D721Med (cell line): ENCODE measurements at regions not wholly inside any gene's neighbourhood (a gene's known extent, or its start where the extent isn't known, plus 50 kb on each side); places are given as distances from the start of the nearest gene placed in this dataset.
"Not testable (repeated sequence)": the region's sequence is repeated elsewhere in the genome, so short reads cannot be mapped to it uniquely, and the experiment has no call there.

Experiments
- DNase-seq: peaks from one replicate; pipeline ENCODE4 v3.0.0; 2011; ENCODE audit warnings: low spot score; ENCODE audit not compliant: insufficient read length
- FAIRE-seq: peaks from 2 replicates; lab custom pipeline; 2011; peaks lifted over from hg19 to GRCh38; lab: Jason Lieb, UNC
- CTCF ChIP-seq: IDR thresholded peaks from 2 replicates; pipeline ENCODE4 v1.5.1; 2012; ENCODE audit warnings: mild to moderate bottlenecking, control low read depth; ENCODE audit not compliant: insufficient read depth; ENCODE audit errors: missing control alignments

- no peak for TF ChIP-seq CTCF
- DNase-seq (no peak), FAIRE-seq (no peak)
These were observed 222.6 kb downstream of the MREG start for GRCh38 chr2:215790523-215791421.

- TF ChIP-seq CTCF = no peak
- DNase-seq (no peak), FAIRE-seq (no peak)
These were observed 225.7 kb downstream of the MREG start for GRCh38 chr2:215787565-215788178.

GRCh38 chr2:215787025-215787424 lies 226.3 kb downstream of the MREG start:
- FAIRE-seq (no peak), DNase-seq (no peak)
- no peak for TF ChIP-seq CTCF

- no peak for DNase-seq
- TF ChIP-seq CTCF = no peak
- FAIRE-seq = no peak
These were observed 229.0 kb downstream of the MREG start for GRCh38 chr2:215784371-215784783.

- DNase-seq, FAIRE-seq: not testable (repeated sequence)
These were observed 229.7 kb downstream of the MREG start for GRCh38 chr2:215783640-215784039.

- FAIRE-seq = no peak
- no peak for TF ChIP-seq CTCF
These were observed 230.4 kb downstream of the MREG start for GRCh38 chr2:215782965-215783364.

GRCh38 chr2:215782295-215782694 lies 231.1 kb downstream of the MREG start:
- FAIRE-seq = no peak
- DNase-seq = no peak
- no peak for TF ChIP-seq CTCF

More at GRCh38 chr2:215782965-215783364, 230.4 kb downstream of the MREG start:
- no peak for DNase-seq
